ENCODE measurements at regions not wholly inside any gene's neighbourhood (a gene's known extent, or its start where the extent isn't known, plus 50 kb on each side); places are given as distances from the start of the nearest gene placed in this dataset.

DNA sequence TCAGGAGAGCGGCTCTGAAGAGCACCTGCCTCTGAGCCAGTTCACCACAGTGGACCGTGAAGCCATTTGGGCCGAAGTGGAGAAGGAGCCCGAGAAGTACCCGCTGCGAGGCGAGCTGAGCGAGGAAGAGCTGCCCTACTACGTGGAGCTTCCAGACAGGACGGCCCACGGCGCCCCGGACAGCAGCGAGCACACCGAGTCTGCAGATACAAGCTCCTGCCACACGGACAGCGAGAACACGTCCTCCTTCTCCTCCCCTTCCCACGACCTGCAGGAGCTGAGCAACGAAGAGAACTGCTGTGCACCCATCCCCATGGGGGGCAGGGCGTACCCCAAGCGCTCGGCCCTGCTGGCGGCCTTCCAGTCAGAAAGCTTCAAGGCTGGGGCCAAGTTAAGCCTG, 74.9 kb upstream of the MORC3 start:
- Histone ChIP-seq H3K4me3 (ENCODE audit: low read depth in 1 of 2, low read length in 2 of 2) (no peak overlapping the region), H3K9me3 (ENCODE audit: control insufficient read depth in 2 of 2, insufficient read depth in 1 of 2, low read depth in 1 of 2, low read length in 1 of 2) (no peaks in the 10 kb centered on the region), H3K27me3 (ENCODE audit: control insufficient read depth in 1 of 2, insufficient read depth in 2 of 2, low read length in 2 of 2) (no peaks in the 10 kb centered on the region), H3K27ac (ENCODE audit: low read depth in 2 of 2, low read length in 1 of 2) (no peak overlapping the region), H3K4me1 (ENCODE audit: control insufficient read depth in 2 of 2, insufficient read depth in 2 of 2, low read length in 1 of 2) (peaks cover 0 to 13% of the 10 kb centered on the region in 2 donors), H3K36me3 (ENCODE audit: control insufficient read depth in 2 of 2, insufficient read depth in 2 of 2, low read length in 1 of 2) (peaks cover 11 to 14% of the 10 kb centered on the region in 2 donors)
- WGBS, 2 donors = 93 to 95% methylated on average over 24 of the region's 24 CpGs

DNA sequence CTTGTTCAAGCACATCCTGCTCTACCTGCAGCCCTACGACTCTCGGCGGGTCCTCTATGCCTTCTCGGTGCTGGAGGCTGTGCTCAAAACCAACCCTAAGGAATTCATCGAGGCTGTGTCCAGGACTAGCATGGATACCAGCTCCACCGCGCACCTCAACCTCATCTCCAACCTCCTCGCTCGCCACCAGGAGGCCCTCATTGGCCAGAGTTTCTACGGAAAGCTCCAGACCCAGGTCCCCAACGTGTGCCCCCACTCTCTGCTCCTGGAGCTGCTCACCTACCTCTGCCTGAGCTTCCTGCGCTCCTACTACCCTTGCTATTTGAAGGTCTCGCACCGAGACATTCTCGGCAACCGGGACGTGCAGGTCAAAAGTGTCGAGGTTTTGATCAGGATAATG, 74.3 kb upstream of the MORC3 start:
- 82 to 90% methylated on average over 18 of the region's 18 CpGs for WGBS, 2 donors
- peak overlapping the region; percentile 70 to 81 for H3K27ac ChIP-seq (ENCODE audit: low read depth in 2 of 2, low read length in 1 of 2)

DNA sequence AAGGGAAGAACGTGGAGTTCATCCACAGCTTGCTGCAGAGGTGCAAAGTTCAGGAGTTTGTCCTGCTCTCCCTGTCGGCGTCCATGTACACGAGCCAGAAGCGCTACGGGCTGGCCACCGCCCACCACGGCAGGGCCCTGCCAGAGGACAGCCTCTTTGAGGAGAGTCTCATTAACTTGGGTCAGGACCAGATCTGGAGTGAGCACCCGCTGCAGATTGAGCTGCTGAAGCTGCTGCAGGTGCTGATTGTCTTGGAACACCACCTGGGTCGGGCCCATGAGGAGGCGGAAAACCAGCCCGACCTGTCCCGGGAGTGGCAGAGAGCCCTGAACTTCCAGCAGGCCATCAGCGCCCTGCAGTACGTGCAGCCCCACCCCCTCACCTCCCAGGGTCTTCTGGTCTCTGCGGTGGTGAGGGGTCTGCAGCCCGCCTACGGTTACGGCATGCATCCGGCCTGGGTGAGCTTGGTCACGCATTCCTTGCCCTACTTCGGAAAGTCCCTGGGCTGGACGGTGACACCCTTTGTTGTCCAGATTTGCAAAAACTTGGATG, 73.8 kb upstream of the MORC3 start:
- WGBS, 2 donors = 50 to 57% methylated on average over 23 of the region's 23 CpGs
- Histone ChIP-seq H3K27ac (ENCODE audit: low read depth in 2 of 2, low read length in 1 of 2) (peak overlapping the region; percentile 58 to 83), H3K4me3 (ENCODE audit: low read depth in 1 of 2, low read length in 2 of 2) (no peak overlapping the region), H3K27me3 (ENCODE audit: control insufficient read depth in 1 of 2, insufficient read depth in 2 of 2, low read length in 2 of 2) (no peaks in the 10 kb centered on the region), H3K36me3 (ENCODE audit: control insufficient read depth in 2 of 2, insufficient read depth in 2 of 2, low read length in 1 of 2) (peaks cover 17 to 18% of the 10 kb centered on the region in 2 donors), H3K4me1 (ENCODE audit: control insufficient read depth in 2 of 2, insufficient read depth in 2 of 2, low read length in 1 of 2) (peaks cover 0 to 13% of the 10 kb centered on the region in 2 donors), H3K9me3 (ENCODE audit: control insufficient read depth in 2 of 2, insufficient read depth in 1 of 2, low read depth in 1 of 2, low read length in 1 of 2) (no peaks in the 10 kb centered on the region)

More for the DNA sequence above, 74.3 kb upstream of the MORC3 start:
- Histone ChIP-seq H3K27me3 (ENCODE audit: control insufficient read depth in 1 of 2, insufficient read depth in 2 of 2, low read length in 2 of 2) (no peaks in the 10 kb centered on the region), H3K9me3 (ENCODE audit: control insufficient read depth in 2 of 2, insufficient read depth in 1 of 2, low read depth in 1 of 2, low read length in 1 of 2) (no peaks in the 10 kb centered on the region), H3K4me1 (ENCODE audit: control insufficient read depth in 2 of 2, insufficient read depth in 2 of 2, low read length in 1 of 2) (peaks cover 0 to 13% of the 10 kb centered on the region in 2 donors), H3K36me3 (ENCODE audit: control insufficient read depth in 2 of 2, insufficient read depth in 2 of 2, low read length in 1 of 2) (peaks cover 14 to 15% of the 10 kb centered on the region in 2 donors), H3K4me3 (ENCODE audit: low read depth in 1 of 2, low read length in 2 of 2) (no peak overlapping the region)

GRCh38 chr21:36247316-36248010, 72.5 kb upstream of the MORC3 start:
- H3K4me3 ChIP-seq (ENCODE audit: low read depth in 1 of 2, low read length in 2 of 2) = no peak overlapping the region
- no peaks in the 10 kb centered on the region for H3K27me3 ChIP-seq (ENCODE audit: control insufficient read depth in 1 of 2, insufficient read depth in 2 of 2, low read length in 2 of 2)
- WGBS, 2 donors = 78 to 86% methylated on average over 8 of the region's 8 CpGs
- H3K36me3 ChIP-seq (ENCODE audit: control insufficient read depth in 2 of 2, insufficient read depth in 2 of 2, low read length in 1 of 2) = peaks cover 15 to 18% of the 10 kb centered on the region in 2 donors
- H3K9me3 ChIP-seq (ENCODE audit: control insufficient read depth in 2 of 2, insufficient read depth in 1 of 2, low read depth in 1 of 2, low read length in 1 of 2) = no peaks in the 10 kb centered on the region
- peaks cover 0 to 13% of the 10 kb centered on the region in 2 donors for H3K4me1 ChIP-seq (ENCODE audit: control insufficient read depth in 2 of 2, insufficient read depth in 2 of 2, low read length in 1 of 2)
- H3K27ac ChIP-seq (ENCODE audit: low read depth in 2 of 2, low read length in 1 of 2) = no peak overlapping the region

DNA sequence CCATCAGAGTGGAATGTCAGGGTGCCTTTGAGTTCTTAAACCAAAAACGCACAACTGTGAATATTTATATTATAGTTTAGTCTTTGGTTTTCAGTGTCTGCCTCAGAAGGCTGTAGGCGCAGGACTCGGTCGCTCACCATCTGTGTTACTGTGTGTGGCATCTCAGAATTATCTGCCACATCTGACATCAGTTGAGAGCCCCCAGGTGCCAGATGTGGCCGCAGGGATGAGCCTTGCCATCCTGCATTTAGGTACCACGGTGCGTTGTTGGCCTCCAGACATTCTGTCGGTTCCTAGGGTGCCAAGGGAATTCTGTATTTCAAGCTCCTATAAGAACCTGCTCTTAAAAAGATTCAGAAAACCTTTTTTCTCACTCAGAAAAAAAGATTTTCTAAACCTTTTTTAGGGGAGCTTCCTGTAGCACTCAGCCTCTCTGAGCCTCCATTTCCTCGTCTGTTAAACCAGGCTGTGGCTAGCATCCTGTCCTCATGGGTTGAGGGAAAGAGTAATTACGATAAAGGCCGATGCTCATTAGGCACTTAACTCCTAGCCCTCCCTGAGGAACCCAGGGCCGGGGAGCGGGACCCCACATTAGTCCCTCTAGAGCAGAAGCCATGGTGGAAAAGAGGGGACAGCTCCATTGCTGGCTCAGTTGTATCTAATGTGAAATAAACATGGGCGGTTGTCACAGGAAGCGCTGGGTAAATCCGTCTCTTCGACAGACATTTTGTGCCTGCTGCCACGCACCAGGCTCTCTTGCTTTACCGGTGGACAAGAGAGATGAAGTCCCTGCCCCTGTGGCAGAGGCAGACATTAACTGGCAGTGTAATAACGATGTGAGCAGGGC, 70.2 kb upstream of the MORC3 start:
- Histone ChIP-seq H3K27ac (ENCODE audit: low read depth in 2 of 2, low read length in 1 of 2) (no peak overlapping the region), H3K4me1 (ENCODE audit: control insufficient read depth in 2 of 2, insufficient read depth in 2 of 2, low read length in 1 of 2) (peaks cover 0 to 13% of the 10 kb centered on the region in 2 donors), H3K27me3 (ENCODE audit: control insufficient read depth in 1 of 2, insufficient read depth in 2 of 2, low read length in 2 of 2) (no peaks in the 10 kb centered on the region), H3K4me3 (ENCODE audit: low read depth in 1 of 2, low read length in 2 of 2) (no peak overlapping the region), H3K9me3 (ENCODE audit: control insufficient read depth in 2 of 2, insufficient read depth in 1 of 2, low read depth in 1 of 2, low read length in 1 of 2) (no peaks in the 10 kb centered on the region), H3K36me3 (ENCODE audit: control insufficient read depth in 2 of 2, insufficient read depth in 2 of 2, low read length in 1 of 2) (peaks cover 18 to 26% of the 10 kb centered on the region in 2 donors)
- WGBS, 2 donors = 90 to 91% methylated on average over 20 of the region's 20 CpGs

- H3K27ac ChIP-seq (ENCODE audit: low read depth in 2 of 2, low read length in 1 of 2) = no peak overlapping the region
- no peaks in the 10 kb centered on the region for H3K9me3 ChIP-seq (ENCODE audit: control insufficient read depth in 2 of 2, insufficient read depth in 1 of 2, low read depth in 1 of 2, low read length in 1 of 2)
- H3K4me3 ChIP-seq (ENCODE audit: low read depth in 1 of 2, low read length in 2 of 2) = no peak overlapping the region
- H3K36me3 ChIP-seq (ENCODE audit: control insufficient read depth in 2 of 2, insufficient read depth in 2 of 2, low read length in 1 of 2) = peaks cover 14 to 20% of the 10 kb centered on the region in 2 donors
- H3K27me3 ChIP-seq (ENCODE audit: control insufficient read depth in 1 of 2, insufficient read depth in 2 of 2, low read length in 2 of 2) = no peaks in the 10 kb centered on the region
- peaks cover 0 to 9% of the 10 kb centered on the region in 2 donors for H3K4me1 ChIP-seq (ENCODE audit: control insufficient read depth in 2 of 2, insufficient read depth in 2 of 2, low read length in 1 of 2)
- 92% methylated on average over 17 of the region's 17 CpGs for WGBS, 2 donors
Measured at GRCh38 chr21:36250423-36251075, 69.4 kb upstream of the MORC3 start.

- Histone ChIP-seq H3K4me3 (ENCODE audit: low read depth in 1 of 2, low read length in 2 of 2) (no peak overlapping the region), H3K4me1 (ENCODE audit: control insufficient read depth in 2 of 2, insufficient read depth in 2 of 2, low read length in 1 of 2) (no peaks in the 10 kb centered on the region), H3K27ac (ENCODE audit: low read depth in 2 of 2, low read length in 1 of 2) (no peak overlapping the region), H3K27me3 (ENCODE audit: control insufficient read depth in 1 of 2, insufficient read depth in 2 of 2, low read length in 2 of 2) (no peaks in the 10 kb centered on the region), H3K36me3 (ENCODE audit: control insufficient read depth in 2 of 2, insufficient read depth in 2 of 2, low read length in 1 of 2) (peaks cover 7 to 20% of the 10 kb centered on the region in 2 donors), H3K9me3 (ENCODE audit: control insufficient read depth in 2 of 2, insufficient read depth in 1 of 2, low read depth in 1 of 2, low read length in 1 of 2) (no peaks in the 10 kb centered on the region)
- WGBS, 2 donors = 67 to 68% methylated on average over 6 of the region's 6 CpGs
Measured at GRCh38 chr21:36254106-36254941, 65.7 kb upstream of the MORC3 start.

GRCh38 chr21:36255663-36256062, 64.3 kb upstream of the MORC3 start:
- 80 to 81% methylated on average over 5 of the region's 5 CpGs for WGBS, 2 donors
- Histone ChIP-seq H3K4me3 (ENCODE audit: low read depth in 1 of 2, low read length in 2 of 2) (no peak overlapping the region), H3K9me3 (ENCODE audit: control insufficient read depth in 2 of 2, insufficient read depth in 1 of 2, low read depth in 1 of 2, low read length in 1 of 2) (no peaks in the 10 kb centered on the region), H3K36me3 (ENCODE audit: control insufficient read depth in 2 of 2, insufficient read depth in 2 of 2, low read length in 1 of 2) (peaks cover 3 to 17% of the 10 kb centered on the region in 2 donors), H3K4me1 (ENCODE audit: control insufficient read depth in 2 of 2, insufficient read depth in 2 of 2, low read length in 1 of 2) (no peaks in the 10 kb centered on the region), H3K27ac (ENCODE audit: low read depth in 2 of 2, low read length in 1 of 2) (no peak overlapping the region), H3K27me3 (ENCODE audit: control insufficient read depth in 1 of 2, insufficient read depth in 2 of 2, low read length in 2 of 2) (no peaks in the 10 kb centered on the region)

All from esophagus (tissue), 2 donors.